ENCODE measurements at regions not wholly inside any gene's neighbourhood (a gene's known extent, or its start where the extent isn't known, plus 50 kb on each side); places are given as distances from the start of the nearest gene placed in this dataset.

- no peak overlapping the region for H3K27ac ChIP-seq
- no peak for DNase-seq (ENCODE audit: low spot score)
- TF ChIP-seq CTCF (conservative IDR thresholded peaks at IDR 0.05; ENCODE audit: low read depth) = no peak
- ChIA-PET POLR2A (ENCODE audit: low non-redundant PET) (no interaction called here), CTCF (no interaction called here)
These were observed 448.5 kb downstream of the SOX6 start for GRCh38 chr11:15907806-15908205.

- ChIA-PET CTCF (no interaction called here), POLR2A (ENCODE audit: low non-redundant PET) (interaction anchor here (0.7 kb wide), 1 partner anchor 108 kb away, joined by 3 read pairs; no protein-coding TSS in a partner anchor)
- no peak for TF ChIP-seq CTCF (conservative IDR thresholded peaks at IDR 0.05; ENCODE audit: low read depth)
- no peak for DNase-seq (ENCODE audit: low spot score)
- no peak overlapping the region for H3K27ac ChIP-seq
These were observed 446.3 kb downstream of the SOX6 start for GRCh38 chr11:15909937-15910598.

GRCh38 chr11:15910761-15911160, 445.6 kb downstream of the SOX6 start:
- H3K27ac ChIP-seq = no peak overlapping the region
- no peak for TF ChIP-seq CTCF (conservative IDR thresholded peaks at IDR 0.05; ENCODE audit: low read depth)
- CTCF ChIA-PET = no interaction called here
- POLR2A ChIA-PET (ENCODE audit: low non-redundant PET) = no interaction called here
- no peak for DNase-seq (ENCODE audit: low spot score)

GRCh38 chr11:15911377-15912044, 444.8 kb downstream of the SOX6 start:
- POLR2A ChIA-PET (ENCODE audit: low non-redundant PET) = no interaction called here
- H3K27ac ChIP-seq = no peak overlapping the region
- TF ChIP-seq CTCF (conservative IDR thresholded peaks at IDR 0.05; ENCODE audit: low read depth) = no peak
- no peak for DNase-seq (ENCODE audit: low spot score)
- CTCF ChIA-PET = no interaction called here

- DNase-seq (ENCODE audit: low spot score) = no peak
- ChIA-PET POLR2A (ENCODE audit: low non-redundant PET) (no interaction called here), CTCF (no interaction called here)
These were observed 444.1 kb downstream of the SOX6 start for GRCh38 chr11:15912291-15912690.

GRCh38 chr11:15912825-15913224, 443.5 kb downstream of the SOX6 start:
- DNase-seq (ENCODE audit: low spot score) = no peak
- POLR2A ChIA-PET (ENCODE audit: low non-redundant PET) = no interaction called here
- H3K27ac ChIP-seq = no peak overlapping the region
- CTCF ChIA-PET = interaction anchor here (0.6 to 1.3 kb wide), 2 partner anchors 12 to 82 kb away, joined by 4 to 5 read pairs; no protein-coding TSS in a partner anchor
- no peak for TF ChIP-seq CTCF (conservative IDR thresholded peaks at IDR 0.05; ENCODE audit: low read depth)

More at GRCh38 chr11:15912291-15912690, 444.1 kb downstream of the SOX6 start:
- no peak for TF ChIP-seq CTCF (conservative IDR thresholded peaks at IDR 0.05; ENCODE audit: low read depth)
- no peak overlapping the region for H3K27ac ChIP-seq

Data from RWPE1 (cell line).